OCI-LY7 (cell line): ENCODE measurements at regions not wholly inside any gene's neighbourhood (a gene's known extent, or its start where the extent isn't known, plus 50 kb on each side); places are given as distances from the start of the nearest gene placed in this dataset.

Experiments used
- EZH2phosphoT487 ChIP-seq: fragments of 200-600 bp; sonication (generic); IDR thresholded peaks from 2 replicates; pipeline ENCODE4 v1.6.1; 2018; ENCODE audit warnings: low read depth, borderline replicate concordance, mild to moderate bottlenecking, mixed run types, antibody characterized with exemption, low read length, moderate library complexity, mixed read lengths
- TF ChIP-seq, protein P1 (sequence below): fragments of 200-600 bp; sonication (generic); conservative IDR thresholded peaks from 2 replicates; pipeline ENCODE4 v1.5.1; 2014; ENCODE audit warnings: mild to moderate bottlenecking, antibody characterized with exemption, low read length, moderate library complexity, mixed read lengths

DNA sequence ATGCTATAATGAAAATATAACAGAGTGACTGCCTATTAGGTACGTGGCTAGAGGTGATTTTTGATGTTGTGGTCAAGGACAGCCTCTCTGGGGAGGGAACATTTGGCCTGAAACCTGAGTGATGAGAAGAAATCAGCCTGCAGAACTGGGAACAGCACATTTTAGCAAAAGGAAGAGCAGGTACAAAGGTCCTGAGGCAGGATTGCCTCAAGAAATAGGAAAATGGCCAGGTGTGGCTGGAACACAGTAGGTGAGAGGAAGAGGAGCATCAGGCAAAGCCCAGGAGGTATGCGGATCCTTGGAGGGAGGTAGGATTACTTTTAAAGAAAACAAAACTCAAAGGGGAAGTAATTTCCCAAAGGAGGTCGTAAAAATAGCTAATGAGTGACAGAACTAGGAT lies 582.9 kb downstream of the MED13L start:
- TF ChIP-seq, protein P1, sequence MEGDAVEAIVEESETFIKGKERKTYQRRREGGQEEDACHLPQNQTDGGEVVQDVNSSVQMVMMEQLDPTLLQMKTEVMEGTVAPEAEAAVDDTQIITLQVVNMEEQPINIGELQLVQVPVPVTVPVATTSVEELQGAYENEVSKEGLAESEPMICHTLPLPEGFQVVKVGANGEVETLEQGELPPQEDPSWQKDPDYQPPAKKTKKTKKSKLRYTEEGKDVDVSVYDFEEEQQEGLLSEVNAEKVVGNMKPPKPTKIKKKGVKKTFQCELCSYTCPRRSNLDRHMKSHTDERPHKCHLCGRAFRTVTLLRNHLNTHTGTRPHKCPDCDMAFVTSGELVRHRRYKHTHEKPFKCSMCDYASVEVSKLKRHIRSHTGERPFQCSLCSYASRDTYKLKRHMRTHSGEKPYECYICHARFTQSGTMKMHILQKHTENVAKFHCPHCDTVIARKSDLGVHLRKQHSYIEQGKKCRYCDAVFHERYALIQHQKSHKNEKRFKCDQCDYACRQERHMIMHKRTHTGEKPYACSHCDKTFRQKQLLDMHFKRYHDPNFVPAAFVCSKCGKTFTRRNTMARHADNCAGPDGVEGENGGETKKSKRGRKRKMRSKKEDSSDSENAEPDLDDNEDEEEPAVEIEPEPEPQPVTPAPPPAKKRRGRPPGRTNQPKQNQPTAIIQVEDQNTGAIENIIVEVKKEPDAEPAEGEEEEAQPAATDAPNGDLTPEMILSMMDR, result no peak
- TF ChIP-seq EZH2phosphoT487, result no peak
